ENCODE measurements at regions not wholly inside any gene's neighbourhood (a gene's known extent, or its start where the extent isn't known, plus 50 kb on each side); places are given as distances from the start of the nearest gene placed in this dataset.

DNA sequence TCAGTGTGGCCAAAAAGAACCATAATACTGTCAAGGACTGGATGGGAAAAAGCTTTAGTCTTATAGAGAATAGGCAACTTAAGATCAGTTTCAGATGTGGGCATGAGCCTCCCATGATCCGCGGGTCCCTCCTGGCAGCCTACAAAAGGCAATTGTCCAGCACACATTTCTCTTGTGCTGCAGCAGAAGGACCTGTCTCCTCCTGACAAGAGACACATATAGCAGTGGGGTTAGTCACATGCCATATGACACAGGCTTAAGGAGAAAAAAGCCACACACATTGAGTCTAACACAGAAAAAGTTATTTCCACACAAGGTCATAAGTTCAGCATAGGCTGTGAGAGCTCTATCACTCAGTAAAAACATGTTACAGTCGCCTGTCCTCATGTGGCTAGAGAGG, 1378.7 kb upstream of the PRR20A start:
- no peak overlapping the region for H3K4me3 ChIP-seq (replicated peaks in 1 of 4; ENCODE audit: control extremely low read depth in 1 of 4, insufficient read depth in 1 of 4, low read depth in 3 of 4, low read length in 4 of 4)
- no peaks in the 10 kb centered on the region for H3K79me2 ChIP-seq (ENCODE audit: control insufficient read depth, insufficient read depth, low read length)
- H3K27me3 ChIP-seq (ENCODE audit: control insufficient read depth, insufficient read depth, low read length), result no peaks in the 10 kb centered on the region
- H3K4me1 ChIP-seq (ENCODE audit: control insufficient read depth, extremely low read depth, insufficient read depth, low read length), result no peaks in the 10 kb centered on the region
- H3K27ac ChIP-seq (ENCODE audit: insufficient read depth, low read length), result no peak overlapping the region
- no peaks in the 10 kb centered on the region for H3K9me3 ChIP-seq (ENCODE audit: control insufficient read depth, insufficient read depth, low read depth, low read length)
- TF ChIP-seq EZH2 (IDR thresholded peaks at IDR 0.05; ENCODE audit: low read length, missing control alignments), result no peak
- TF ChIP-seq, protein P1, sequence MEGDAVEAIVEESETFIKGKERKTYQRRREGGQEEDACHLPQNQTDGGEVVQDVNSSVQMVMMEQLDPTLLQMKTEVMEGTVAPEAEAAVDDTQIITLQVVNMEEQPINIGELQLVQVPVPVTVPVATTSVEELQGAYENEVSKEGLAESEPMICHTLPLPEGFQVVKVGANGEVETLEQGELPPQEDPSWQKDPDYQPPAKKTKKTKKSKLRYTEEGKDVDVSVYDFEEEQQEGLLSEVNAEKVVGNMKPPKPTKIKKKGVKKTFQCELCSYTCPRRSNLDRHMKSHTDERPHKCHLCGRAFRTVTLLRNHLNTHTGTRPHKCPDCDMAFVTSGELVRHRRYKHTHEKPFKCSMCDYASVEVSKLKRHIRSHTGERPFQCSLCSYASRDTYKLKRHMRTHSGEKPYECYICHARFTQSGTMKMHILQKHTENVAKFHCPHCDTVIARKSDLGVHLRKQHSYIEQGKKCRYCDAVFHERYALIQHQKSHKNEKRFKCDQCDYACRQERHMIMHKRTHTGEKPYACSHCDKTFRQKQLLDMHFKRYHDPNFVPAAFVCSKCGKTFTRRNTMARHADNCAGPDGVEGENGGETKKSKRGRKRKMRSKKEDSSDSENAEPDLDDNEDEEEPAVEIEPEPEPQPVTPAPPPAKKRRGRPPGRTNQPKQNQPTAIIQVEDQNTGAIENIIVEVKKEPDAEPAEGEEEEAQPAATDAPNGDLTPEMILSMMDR (conservative IDR thresholded peaks at IDR 0.05 in 1 of 2, IDR thresholded peaks at IDR 0.05 in 1 of 2; ENCODE audit: low read depth in 1 of 2, low read length in 2 of 2), result no peak
- no peak overlapping the region for H2AFZ ChIP-seq (ENCODE audit: low read length)
- DNase-seq (ENCODE audit: low read depth in 2 of 2), result no peak
- no peaks in the 10 kb centered on the region for H4K20me1 ChIP-seq (ENCODE audit: control insufficient read depth, extremely low read depth, insufficient read depth, low read length)
- no peak overlapping the region for H3K4me2 ChIP-seq (ENCODE audit: extremely low read depth, insufficient read depth, low read length)
- H3K36me3 ChIP-seq (ENCODE audit: control insufficient read depth, insufficient read depth, low read length), result no peaks in the 10 kb centered on the region
- no peak overlapping the region for H3K9ac ChIP-seq (ENCODE audit: insufficient read depth, low read length)

DNA sequence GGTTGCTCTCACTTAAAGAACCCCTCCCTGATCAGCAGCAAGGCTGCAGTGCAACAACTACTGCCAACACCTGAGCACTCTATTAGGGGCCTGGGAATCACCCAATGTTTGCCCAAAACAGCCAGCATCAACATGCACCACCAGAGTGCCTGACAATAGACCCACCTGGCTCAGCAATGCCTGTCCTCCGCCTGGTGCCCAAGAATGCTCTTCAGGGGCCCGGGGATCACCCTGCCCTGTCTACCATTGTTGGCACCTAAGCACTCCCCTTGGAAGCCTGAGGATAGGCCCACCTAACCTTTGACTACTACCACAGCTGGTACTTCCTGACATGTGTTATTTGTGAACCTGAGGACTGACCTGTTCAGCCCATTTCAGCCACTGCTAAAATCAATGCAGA, 1363.1 kb upstream of the PRR20A start:
- Histone ChIP-seq H3K27ac (ENCODE audit: insufficient read depth, low read length) (no peak overlapping the region), H3K36me3 (ENCODE audit: control insufficient read depth, insufficient read depth, low read length) (no peaks in the 10 kb centered on the region), H2AFZ (ENCODE audit: low read length) (no peak overlapping the region), H3K27me3 (ENCODE audit: control insufficient read depth, insufficient read depth, low read length) (no peaks in the 10 kb centered on the region), H3K4me2 (ENCODE audit: extremely low read depth, insufficient read depth, low read length) (no peak overlapping the region), H3K4me3 (replicated peaks in 1 of 4; ENCODE audit: control extremely low read depth in 1 of 4, insufficient read depth in 1 of 4, low read depth in 3 of 4, low read length in 4 of 4) (no peak overlapping the region), H3K79me2 (ENCODE audit: control insufficient read depth, insufficient read depth, low read length) (no peaks in the 10 kb centered on the region), H3K4me1 (ENCODE audit: control insufficient read depth, extremely low read depth, insufficient read depth, low read length) (no peaks in the 10 kb centered on the region), H4K20me1 (ENCODE audit: control insufficient read depth, extremely low read depth, insufficient read depth, low read length) (no peaks in the 10 kb centered on the region), H3K9ac (ENCODE audit: insufficient read depth, low read length) (no peak overlapping the region), H3K9me3 (ENCODE audit: control insufficient read depth, insufficient read depth, low read depth, low read length) (no peaks in the 10 kb centered on the region)
- DNase-seq (ENCODE audit: low read depth in 2 of 2), result no peak
- TF ChIP-seq EZH2 (IDR thresholded peaks at IDR 0.05; ENCODE audit: low read length, missing control alignments), result no peak
- TF ChIP-seq, protein P1 (conservative IDR thresholded peaks at IDR 0.05 in 1 of 2, IDR thresholded peaks at IDR 0.05 in 1 of 2; ENCODE audit: low read depth in 1 of 2, low read length in 2 of 2), result no peak

DNA sequence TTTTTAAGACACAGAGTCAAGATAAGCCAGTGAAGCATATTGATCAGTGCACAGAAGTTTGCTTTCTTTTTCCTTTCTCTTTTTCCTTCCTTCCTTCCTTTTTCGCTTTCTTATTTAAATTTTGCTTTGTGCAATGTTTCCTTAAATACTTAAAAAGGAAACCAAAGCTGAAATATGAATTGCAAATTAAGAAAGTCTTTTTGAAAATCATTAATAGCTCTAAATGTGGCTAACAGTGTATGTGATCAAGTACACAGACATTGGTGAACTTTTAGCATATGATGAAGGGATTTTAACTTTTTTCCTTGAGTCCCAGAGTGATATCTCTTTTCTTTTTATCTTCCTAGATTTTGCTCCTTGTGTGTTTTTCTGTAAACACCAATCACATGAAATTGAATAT, 1356.9 kb upstream of the PRR20A start:
- no peaks in the 10 kb centered on the region for H3K36me3 ChIP-seq (ENCODE audit: control insufficient read depth, insufficient read depth, low read length)
- H2AFZ ChIP-seq (ENCODE audit: low read length), result no peak overlapping the region
- H3K9me3 ChIP-seq (ENCODE audit: control insufficient read depth, insufficient read depth, low read depth, low read length), result no peaks in the 10 kb centered on the region
- no peaks in the 10 kb centered on the region for H3K4me1 ChIP-seq (ENCODE audit: control insufficient read depth, extremely low read depth, insufficient read depth, low read length)
- H3K4me2 ChIP-seq (ENCODE audit: extremely low read depth, insufficient read depth, low read length), result no peak overlapping the region
- no peaks in the 10 kb centered on the region for H3K79me2 ChIP-seq (ENCODE audit: control insufficient read depth, insufficient read depth, low read length)
- H4K20me1 ChIP-seq (ENCODE audit: control insufficient read depth, extremely low read depth, insufficient read depth, low read length), result no peaks in the 10 kb centered on the region
- DNase-seq (ENCODE audit: low read depth in 2 of 2), result no peak
- no peak overlapping the region for H3K4me3 ChIP-seq (replicated peaks in 1 of 4; ENCODE audit: control extremely low read depth in 1 of 4, insufficient read depth in 1 of 4, low read depth in 3 of 4, low read length in 4 of 4)
- no peaks in the 10 kb centered on the region for H3K27me3 ChIP-seq (ENCODE audit: control insufficient read depth, insufficient read depth, low read length)
- TF ChIP-seq, protein P1 (conservative IDR thresholded peaks at IDR 0.05 in 1 of 2, IDR thresholded peaks at IDR 0.05 in 1 of 2; ENCODE audit: low read depth in 1 of 2, low read length in 2 of 2), result no peak
- no peak for TF ChIP-seq EZH2 (IDR thresholded peaks at IDR 0.05; ENCODE audit: low read length, missing control alignments)
- H3K27ac ChIP-seq (ENCODE audit: insufficient read depth, low read length), result no peak overlapping the region
- no peak overlapping the region for H3K9ac ChIP-seq (ENCODE audit: insufficient read depth, low read length)
